K562 (cell line): ENCODE measurements at regions not wholly inside any gene's neighbourhood (a gene's known extent, or its start where the extent isn't known, plus 50 kb on each side); places are given as distances from the start of the nearest gene placed in this dataset.

Experiments
- ATAC-seq: fragments of 200-7000 bp; cut with Tn5 transposase; 3 replicates; pipeline ENCODE4 v1.9.1; 2020; ENCODE audit warnings: moderate library complexity
- BruUV-seq: library from RNA; stranded (reverse); fragments of 400-500 nt; replicated peaks from 2 replicates; lab custom pipeline; 2021; lab: Mats Ljungman, UMichigan
- CTCF ChIA-PET: fragments of 300-600 bp; formaldehyde crosslinking; extraction: SDS; loops from one replicate; lab custom pipeline; 2021; ENCODE audit warnings: low intra/inter-chr PET ratio; lab: Yijun Ruan, JAX
- POLR2A ChIA-PET: fragments of 300-600, 350-650 bp; sonication (Branson Sonifier 250); formaldehyde crosslinking; extraction: SDS; loops from one replicate; lab custom pipeline; 2021; ENCODE audit warnings: antibody characterized with exemption, inconsistent platforms; lab: Yijun Ruan, JAX
- DNase-seq, 4 experiments: peaks; one replicate each; pipeline versions ENCODE4 v3.0.0 to v3.0.0-alpha.2; 2011 to 2018; ENCODE audit warnings: low spot score in 3 of 4, mixed read lengths in 3 of 4; ENCODE audit errors: extremely low read depth in 1 of 4
- FAIRE-seq: peaks from 2 replicates; lab custom pipeline; 2011; peaks lifted over from hg19 to GRCh38; lab: Jason Lieb, UNC
- H2AFZ ChIP-seq: 2 replicates; pipeline ENCODE4 v1.6.0; 2011; ENCODE audit warnings: low read depth, low read length, control low read depth, inconsistent platforms
- H3K27ac ChIP-seq: fragments of 200-600 bp; 3 replicates; pipeline ENCODE4 v1.8.0; 2011; ENCODE audit warnings: low read depth, mild to moderate bottlenecking, control low read depth, inconsistent platforms, low read length, moderate library complexity, mixed read lengths; ENCODE audit errors: extremely low read depth
- H3K27me3 ChIP-seq, 2 experiments: fragments of 300-600 bp in 1 of 2; 2 replicates in 1 of 2; 3 replicates in 1 of 2; pipeline versions ENCODE4 v1.6.0 to v1.8.0; 2011; ENCODE audit warnings: inconsistent platforms in 2 of 2, low read length in 2 of 2, mild to moderate bottlenecking in 1 of 2, mixed read lengths in 1 of 2, moderate library complexity in 1 of 2; ENCODE audit not compliant: control insufficient read depth in 2 of 2, insufficient read depth in 2 of 2
- H3K36me3 ChIP-seq: fragments of 300-600 bp; 3 replicates; pipeline ENCODE4 v1.8.0; 2011; ENCODE audit warnings: mild to moderate bottlenecking, low read length, inconsistent platforms; ENCODE audit not compliant: control insufficient read depth, insufficient read depth
- H3K4me1 ChIP-seq, 2 experiments: fragments of 200-600 bp in 1 of 2; replicated peaks in 1 of 2; 2 replicates in 1 of 2; 3 replicates in 1 of 2; pipeline versions ENCODE4 v1.5.1 to v1.8.0; 2011; ENCODE audit warnings: inconsistent platforms in 2 of 2, low read length in 2 of 2, mild to moderate bottlenecking in 1 of 2, mixed read lengths in 1 of 2, moderate library complexity in 1 of 2; ENCODE audit not compliant: control insufficient read depth in 2 of 2, insufficient read depth in 2 of 2
- H3K4me2 ChIP-seq: 2 replicates; pipeline ENCODE4 v1.6.1; 2011; ENCODE audit warnings: low read length, control low read depth, inconsistent platforms, mixed read lengths; ENCODE audit not compliant: insufficient read depth
- H3K4me3 ChIP-seq: fragments of 200-600 bp; sonication (generic), shearing (Covaris generic); 2 replicates; pipeline ENCODE4 v1.5.1; 2016; ENCODE audit warnings: control low read depth, inconsistent platforms
- H3K79me2 ChIP-seq: fragments of 200-600 bp; 3 replicates; pipeline ENCODE4 v1.8.0; 2011; ENCODE audit warnings: low read length, inconsistent platforms; ENCODE audit not compliant: control insufficient read depth, insufficient read depth
- H3K9ac ChIP-seq, 2 experiments: 2 replicates each; pipeline versions ENCODE4 v1.6.0 to v1.6.1; 2011; ENCODE audit warnings: low read depth in 2 of 2, low read length in 2 of 2, control low read depth in 1 of 2, inconsistent platforms in 1 of 2, mild to moderate bottlenecking in 1 of 2, mixed read lengths in 1 of 2; ENCODE audit not compliant: insufficient read depth in 1 of 2
- H3K9me1 ChIP-seq: one replicate; pipeline ENCODE4 v1.6.0; 2011; ENCODE audit warnings: inconsistent platforms, mild to moderate bottlenecking, low read length, moderate library complexity; ENCODE audit not compliant: control insufficient read depth, insufficient read depth
- H3K9me3 ChIP-seq: replicated peaks from 2 replicates; pipeline ENCODE4 v1.5.1; 2011; ENCODE audit warnings: low read depth, low read length, inconsistent platforms; ENCODE audit not compliant: control insufficient read depth, insufficient read depth
- H4K20me1 ChIP-seq: replicated peaks from 2 replicates; pipeline ENCODE4 v1.6.1; 2011; ENCODE audit warnings: low read length, inconsistent platforms, mixed read lengths; ENCODE audit not compliant: control insufficient read depth, insufficient read depth
- NFRKB ChIP-seq: fragments of 450-650 bp; IDR thresholded peaks from 2 replicates; pipeline ENCODE4 v1.6.1; 2016; ENCODE audit warnings: low read depth
- ZNF212 ChIP-seq: fragments of 450-650 bp; formaldehyde crosslinking; IDR thresholded peaks from 2 replicates; pipeline ENCODE4 v1.4.0; 2020; ENCODE audit warnings: mild to moderate bottlenecking
- ZNF589 ChIP-seq: fragments of 200-800 bp; sonication (Bioruptor generic); IDR thresholded peaks from 2 replicates; pipeline ENCODE4 v1.6.1; 2016; ENCODE audit warnings: low read depth, missing genetic modification characterization, missing compliant biosample characterization
- ZNF740 ChIP-seq, 3 experiments: fragments of 200-800 bp in 1 of 3; sonication (Bioruptor generic) in 1 of 3; sonication (generic) in 1 of 3; formaldehyde crosslinking in 1 of 3; IDR thresholded peaks; 2 replicates each; pipeline versions ENCODE4 v1.6.1 to v1.8.0; 2016 to 2022; ENCODE audit warnings: mild to moderate bottlenecking in 2 of 3, missing compliant biosample characterization in 2 of 3, missing genetic modification characterization in 2 of 3, missing genetic modification reagents in 1 of 3
- WGBS: fragments of 100-300 bp; shearing (Covaris generic); methylation state at CpG from one replicate; pipeline ENCODE4 v1.1.6; 2016; ENCODE audit warnings: low coverage, mixed read lengths; ENCODE audit not compliant: insufficient coverage; ENCODE audit errors: missing lambda C conversion rate; 5-methylcytosine and 5-hydroxymethylcytosine counted together
- in situ Hi-C: fragments of 300-500 bp; cut with MboI; formaldehyde crosslinking; loops from 4 replicates; pipeline ENCODE4 v1.15.0; 2018; ENCODE audit warnings: inconsistent platforms, mixed read lengths
- intact Hi-C: fragments of 100-400 bp; cut with micrococcal nuclease; formaldehyde crosslinking; loops from 2 replicates; pipeline ENCODE4 v1.14.2; 2022

DNA sequence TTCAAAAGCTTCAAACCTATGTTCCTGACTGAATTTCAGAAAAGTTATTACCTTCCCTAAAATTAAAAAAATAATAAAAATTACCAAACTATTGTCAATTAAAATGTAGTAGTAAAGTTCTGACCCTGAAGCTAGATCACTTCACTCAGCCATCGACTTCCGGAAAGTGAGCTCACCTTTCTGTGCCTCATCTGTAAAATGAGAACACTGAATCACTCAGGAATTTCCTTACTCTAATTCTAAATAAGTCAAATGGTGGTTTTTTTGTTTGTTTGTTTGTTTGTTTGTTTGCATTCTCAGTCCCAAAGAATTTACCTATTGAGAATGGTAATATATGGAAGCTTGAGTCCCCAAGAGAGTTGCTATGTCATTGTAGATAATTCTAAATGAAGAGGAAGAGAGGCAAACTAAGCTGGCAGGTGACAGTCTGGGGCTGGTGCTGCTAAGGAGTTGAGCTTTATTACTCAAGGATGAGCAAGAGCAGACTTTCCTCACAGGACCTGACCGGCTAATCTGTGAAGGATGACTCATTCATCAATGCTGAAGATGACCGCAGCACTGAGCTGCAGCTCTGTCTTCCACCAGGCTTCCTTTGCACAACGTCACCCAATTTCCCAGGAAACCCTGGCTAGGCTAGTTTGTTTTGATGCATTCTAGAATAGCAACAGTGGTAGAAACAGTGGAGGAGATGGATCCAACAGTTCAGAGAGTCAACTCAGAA is 248.8 kb downstream of the RAB38 start:
- no peak for DNase-seq
- no peak for TF ChIP-seq NFRKB
- TF ChIP-seq ZNF589 (CRISPR knock-in tag): no peak
- TF ChIP-seq ZNF740 (CRISPR knock-in tag; IDR thresholded peaks at IDR 0.05): no peak
- no peak for TF ChIP-seq ZNF740 (tag; IDR thresholded peaks at IDR 0.05)
- TF ChIP-seq ZNF212 (CRISPR knock-in tag): no peak
- Histone ChIP-seq H3K4me3 (no peak overlapping the region), H3K9me1 (no peaks in the 10 kb centered on the region), H3K36me3 (no peaks in the 10 kb centered on the region), H4K20me1 (no peaks in the 10 kb centered on the region), H3K9ac (no peak overlapping the region), H3K27me3 (no peaks in the 10 kb centered on the region), H3K4me2 (no peak overlapping the region), H3K27ac (no peak overlapping the region), H3K79me2 (no peaks in the 10 kb centered on the region), H2AFZ (no peak overlapping the region), H3K4me1 (no peaks in the 10 kb centered on the region), H3K9me3 (no peaks in the 10 kb centered on the region; the same call in 1 of the 2 replicates)
- ATAC-seq: no peak
- intact Hi-C loops: no loop called here
- in situ Hi-C loops: no loop called here
- CTCF ChIA-PET: no interaction called here
- POLR2A ChIA-PET: no interaction called here
- 1% methylated on average over 5 of the region's 5 CpGs for WGBS
- no peak for FAIRE-seq
- BruUV-seq: no TSS peak
